Kidney (tissue), 13 donors: ENCODE measurements at regions not wholly inside any gene's neighbourhood (a gene's known extent, or its start where the extent isn't known, plus 50 kb on each side); places are given as distances from the start of the nearest gene placed in this dataset.

Source experiments
- DNase-seq, 5 donors: peaks; one replicate each; pipeline ENCODE4 v3.0.0-alpha.2; 2013 to 2020
- FAIRE-seq: peaks from 2 replicates; lab custom pipeline; 2012; peaks lifted over from hg19 to GRCh38; lab: Jason Lieb, UNC
- H3K27ac ChIP-seq, 2 donors: one replicate each; pipeline ENCODE4 v1.7.0; 2013; ENCODE audit warnings: low read depth in 2 of 2, low read length in 2 of 2, inconsistent platforms in 1 of 2
- H3K27me3 ChIP-seq: one replicate; pipeline ENCODE4 v1.7.1; 2013; ENCODE audit warnings: low read length, inconsistent platforms; ENCODE audit not compliant: control insufficient read depth, insufficient read depth
- H3K36me3 ChIP-seq, 3 donors: one replicate each; pipeline versions ENCODE4 v1.7.0 to v1.7.1; 2013; ENCODE audit warnings: low read length in 3 of 3, control low read depth in 1 of 3, inconsistent platforms in 1 of 3; ENCODE audit not compliant: insufficient read depth in 3 of 3, control insufficient read depth in 2 of 3
- H3K4me1 ChIP-seq, 3 donors: one replicate each; pipeline versions ENCODE4 v1.7.0 to v1.7.1; 2013; ENCODE audit warnings: low read length in 3 of 3, inconsistent platforms in 1 of 3, low read depth in 1 of 3; ENCODE audit not compliant: control insufficient read depth in 2 of 3, insufficient read depth in 2 of 3
- H3K4me3 ChIP-seq, 3 donors: one replicate each; pipeline versions ENCODE4 v1.7.0 to v1.8.1; 2013; ENCODE audit warnings: low read length in 3 of 3, control low read depth in 1 of 3, inconsistent platforms in 1 of 3
- H3K9ac ChIP-seq, 3 donors: one replicate each; pipeline versions ENCODE4 v1.7.0 to v1.7.1; 2013; ENCODE audit warnings: low read length in 3 of 3, control low read depth in 1 of 3, inconsistent platforms in 1 of 3
- H3K9me3 ChIP-seq, 3 donors: one replicate each; pipeline versions ENCODE4 v1.7.0 to v1.7.1; 2013; ENCODE audit warnings: low read length in 3 of 3, control low read depth in 1 of 3, inconsistent platforms in 1 of 3; ENCODE audit not compliant: control insufficient read depth in 2 of 3, insufficient read depth in 1 of 3
- CTCF ChIP-seq: IDR thresholded peaks from 3 replicates; pipeline ENCODE4 v1.5.1; 2012; ENCODE audit warnings: mild to moderate bottlenecking, moderate library complexity, borderline replicate concordance; ENCODE audit not compliant: insufficient read depth; ENCODE audit errors: extremely low read depth
- intact Hi-C: fragments of 100-400 bp; cut with DNase I; formaldehyde crosslinking; loops from one replicate; pipeline ENCODE4 v1.11.1; 2022
- donor health status: control.
- donor health status: control.
- donor health status: control.
- donor health status: control.
- donor health status: control.
- donor health status: DM: yes; HTN: yes; CAD: no.
- donor health status: Normal renal cell carcinoma (clear cell type).

- Histone ChIP-seq H3K4me1 (peaks cover 0 to 2% (median 0%) of the 10 kb centered on the region in 3 donors), H3K27me3 (no peaks in the 10 kb centered on the region), H3K9ac (no peak overlapping the region), H3K36me3 (no peaks in the 10 kb centered on the region), H3K27ac (no peak overlapping the region), H3K4me3 (no peak overlapping the region), H3K9me3 (no peaks in the 10 kb centered on the region)
- no peak for TF ChIP-seq CTCF
- no peak for FAIRE-seq
- DNase-seq = no peak
- intact Hi-C loops = no loop called here
These were observed 124.1 kb upstream of the ADRA1B start for GRCh38 chr5:159792180-159792579.

- H3K4me3 ChIP-seq = no peak overlapping the region
- H3K36me3 ChIP-seq = no peaks in the 10 kb centered on the region
- DNase-seq = peak in 3 of 5 donors; percentile 23 to 75 (median 51)
- FAIRE-seq = no peak
- peak overlapping the region in 1 of 2 donors; percentile 36 for H3K27ac ChIP-seq
- no peak for TF ChIP-seq CTCF
- H3K9ac ChIP-seq = no peak overlapping the region
- no peaks in the 10 kb centered on the region for H3K27me3 ChIP-seq
- H3K9me3 ChIP-seq = no peaks in the 10 kb centered on the region
- no peaks in the 10 kb centered on the region for H3K4me1 ChIP-seq
- intact Hi-C loops = no loop called here
These were observed 118.9 kb upstream of the ADRA1B start for GRCh38 chr5:159797261-159797970.

GRCh38 chr5:159799701-159800100, 116.6 kb upstream of the ADRA1B start:
- H3K4me1 ChIP-seq = no peaks in the 10 kb centered on the region
- TF ChIP-seq CTCF = no peak
- no peak overlapping the region for H3K9ac ChIP-seq
- no peaks in the 10 kb centered on the region for H3K27me3 ChIP-seq
- no peak overlapping the region for H3K4me3 ChIP-seq
- no peak overlapping the region for H3K27ac ChIP-seq
- H3K36me3 ChIP-seq = no peaks in the 10 kb centered on the region
- FAIRE-seq (no peak), DNase-seq (no peak)
- intact Hi-C loops = no loop called here
- H3K9me3 ChIP-seq = no peaks in the 10 kb centered on the region
